ENCODE measurements at regions not wholly inside any gene's neighbourhood (a gene's known extent, or its start where the extent isn't known, plus 50 kb on each side); places are given as distances from the start of the nearest gene placed in this dataset.

GRCh38 chr6:3510178-3510577, 53.3 kb upstream of the SLC22A23 start:
- ATAC-seq (no peak), DNase-seq (ENCODE audit: low read depth, low spot score) (no peak)
- in situ Hi-C loops (cut with HindIII; ENCODE audit: low pct_unique_long_range_greater_than_20kb, low sequenced_read_pairs) (no loop called here), intact Hi-C loops (cut with micrococcal nuclease; ENCODE audit: unreplicated experiment) (no loop called here)
- no peaks in the 10 kb centered on the region for H3K4me1 ChIP-seq (ENCODE audit: control insufficient read depth, insufficient read depth, low read length)
- TF ChIP-seq SIN3A (IDR thresholded peaks at IDR 0.05; ENCODE audit: borderline replicate concordance, insufficient read depth, low read depth, low read length), result no peak
- TF ChIP-seq, protein P1, sequence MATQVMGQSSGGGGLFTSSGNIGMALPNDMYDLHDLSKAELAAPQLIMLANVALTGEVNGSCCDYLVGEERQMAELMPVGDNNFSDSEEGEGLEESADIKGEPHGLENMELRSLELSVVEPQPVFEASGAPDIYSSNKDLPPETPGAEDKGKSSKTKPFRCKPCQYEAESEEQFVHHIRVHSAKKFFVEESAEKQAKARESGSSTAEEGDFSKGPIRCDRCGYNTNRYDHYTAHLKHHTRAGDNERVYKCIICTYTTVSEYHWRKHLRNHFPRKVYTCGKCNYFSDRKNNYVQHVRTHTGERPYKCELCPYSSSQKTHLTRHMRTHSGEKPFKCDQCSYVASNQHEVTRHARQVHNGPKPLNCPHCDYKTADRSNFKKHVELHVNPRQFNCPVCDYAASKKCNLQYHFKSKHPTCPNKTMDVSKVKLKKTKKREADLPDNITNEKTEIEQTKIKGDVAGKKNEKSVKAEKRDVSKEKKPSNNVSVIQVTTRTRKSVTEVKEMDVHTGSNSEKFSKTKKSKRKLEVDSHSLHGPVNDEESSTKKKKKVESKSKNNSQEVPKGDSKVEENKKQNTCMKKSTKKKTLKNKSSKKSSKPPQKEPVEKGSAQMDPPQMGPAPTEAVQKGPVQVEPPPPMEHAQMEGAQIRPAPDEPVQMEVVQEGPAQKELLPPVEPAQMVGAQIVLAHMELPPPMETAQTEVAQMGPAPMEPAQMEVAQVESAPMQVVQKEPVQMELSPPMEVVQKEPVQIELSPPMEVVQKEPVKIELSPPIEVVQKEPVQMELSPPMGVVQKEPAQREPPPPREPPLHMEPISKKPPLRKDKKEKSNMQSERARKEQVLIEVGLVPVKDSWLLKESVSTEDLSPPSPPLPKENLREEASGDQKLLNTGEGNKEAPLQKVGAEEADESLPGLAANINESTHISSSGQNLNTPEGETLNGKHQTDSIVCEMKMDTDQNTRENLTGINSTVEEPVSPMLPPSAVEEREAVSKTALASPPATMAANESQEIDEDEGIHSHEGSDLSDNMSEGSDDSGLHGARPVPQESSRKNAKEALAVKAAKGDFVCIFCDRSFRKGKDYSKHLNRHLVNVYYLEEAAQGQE (IDR thresholded peaks at IDR 0.05; ENCODE audit: insufficient read depth in 1 of 2, low read depth in 2 of 2, low read length in 1 of 2), result no peak
- no peak for TF ChIP-seq CTCF (IDR thresholded peaks at IDR 0.05)
- no peak for TF ChIP-seq POLR2AphosphoS5 (IDR thresholded peaks at IDR 0.05; ENCODE audit: low read depth, low read length)
- TF ChIP-seq TCF7L2 (IDR thresholded peaks at IDR 0.05; ENCODE audit: low read depth, low read length), result no peak
- H3K4me3 ChIP-seq (ENCODE audit: low read depth in 2 of 2, low read length in 2 of 2), result no peak overlapping the region
- ChIA-PET CTCF (no interaction called here), POLR2A (interaction anchor here (0.7 kb wide), 1 partner anchor 118 kb away, joined by 3 read pairs; no protein-coding TSS in a partner anchor)
- no peaks in the 10 kb centered on the region for H3K36me3 ChIP-seq (ENCODE audit: control insufficient read depth, insufficient read depth, low read length)
- no peak overlapping the region for H3K27ac ChIP-seq (ENCODE audit: low read length)
- H3K9me3 ChIP-seq (ENCODE audit: control insufficient read depth, insufficient read depth, low read depth, low read length), result no peaks in the 10 kb centered on the region
- H3K27me3 ChIP-seq (ENCODE audit: control insufficient read depth, insufficient read depth, low read length), result peaks cover 5% of the 10 kb centered on the region
- BruUV-seq (replicated peaks), result no TSS peak

DNA sequence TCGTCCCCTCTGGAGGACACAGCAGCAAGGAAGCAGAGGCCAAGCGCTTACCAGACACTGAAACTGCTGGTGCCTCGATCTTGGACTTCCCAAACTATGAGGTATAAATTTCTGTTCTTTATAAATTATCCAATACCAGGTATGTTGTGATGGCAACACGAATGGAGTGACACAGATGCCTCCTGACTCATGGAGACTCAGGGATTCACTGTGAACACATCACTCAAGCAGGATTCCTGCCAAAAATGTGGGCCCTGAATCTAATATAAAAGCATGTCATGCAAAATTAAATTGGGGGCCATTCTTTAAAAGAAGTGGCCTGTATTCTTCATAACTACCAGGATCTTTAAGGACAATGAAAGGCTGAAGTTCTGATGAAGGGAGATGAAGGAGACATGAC, 52.5 kb upstream of the SLC22A23 start:
- H3K27me3 ChIP-seq (ENCODE audit: control insufficient read depth, insufficient read depth, low read length), result peaks cover 5% of the 10 kb centered on the region
- no peaks in the 10 kb centered on the region for H3K4me1 ChIP-seq (ENCODE audit: control insufficient read depth, insufficient read depth, low read length)
- ATAC-seq (no peak), DNase-seq (ENCODE audit: low read depth, low spot score) (no peak)
- no peak overlapping the region for H3K4me3 ChIP-seq (ENCODE audit: low read depth in 2 of 2, low read length in 2 of 2)
- no peaks in the 10 kb centered on the region for H3K36me3 ChIP-seq (ENCODE audit: control insufficient read depth, insufficient read depth, low read length)
- no peak overlapping the region for H3K27ac ChIP-seq (ENCODE audit: low read length)
- in situ Hi-C loops (cut with HindIII; ENCODE audit: low pct_unique_long_range_greater_than_20kb, low sequenced_read_pairs) (no loop called here), intact Hi-C loops (cut with micrococcal nuclease; ENCODE audit: unreplicated experiment) (no loop called here)
- TF ChIP-seq SIN3A (IDR thresholded peaks at IDR 0.05; ENCODE audit: borderline replicate concordance, insufficient read depth, low read depth, low read length), result no peak
- TF ChIP-seq TCF7L2 (IDR thresholded peaks at IDR 0.05; ENCODE audit: low read depth, low read length), result no peak
- TF ChIP-seq POLR2AphosphoS5 (IDR thresholded peaks at IDR 0.05; ENCODE audit: low read depth, low read length), result no peak
- TF ChIP-seq, protein P1 (IDR thresholded peaks at IDR 0.05; ENCODE audit: insufficient read depth in 1 of 2, low read depth in 2 of 2, low read length in 1 of 2), result no peak
- BruUV-seq (replicated peaks), result no TSS peak
- ChIA-PET CTCF (no interaction called here), POLR2A (no interaction called here)
- H3K9me3 ChIP-seq (ENCODE audit: control insufficient read depth, insufficient read depth, low read depth, low read length), result no peaks in the 10 kb centered on the region
